NCI-H2227 (cell line): ENCODE measurements at regions not wholly inside any gene's neighbourhood (a gene's known extent, or its start where the extent isn't known, plus 50 kb on each side); places are given as distances from the start of the nearest gene placed in this dataset.

ENCODE experiments used
- DNase-seq: peaks from one replicate; lab custom pipeline; 2025; ENCODE audit not compliant: unreplicated experiment; lab: John Stamatoyannopoulos, UW

DNA sequence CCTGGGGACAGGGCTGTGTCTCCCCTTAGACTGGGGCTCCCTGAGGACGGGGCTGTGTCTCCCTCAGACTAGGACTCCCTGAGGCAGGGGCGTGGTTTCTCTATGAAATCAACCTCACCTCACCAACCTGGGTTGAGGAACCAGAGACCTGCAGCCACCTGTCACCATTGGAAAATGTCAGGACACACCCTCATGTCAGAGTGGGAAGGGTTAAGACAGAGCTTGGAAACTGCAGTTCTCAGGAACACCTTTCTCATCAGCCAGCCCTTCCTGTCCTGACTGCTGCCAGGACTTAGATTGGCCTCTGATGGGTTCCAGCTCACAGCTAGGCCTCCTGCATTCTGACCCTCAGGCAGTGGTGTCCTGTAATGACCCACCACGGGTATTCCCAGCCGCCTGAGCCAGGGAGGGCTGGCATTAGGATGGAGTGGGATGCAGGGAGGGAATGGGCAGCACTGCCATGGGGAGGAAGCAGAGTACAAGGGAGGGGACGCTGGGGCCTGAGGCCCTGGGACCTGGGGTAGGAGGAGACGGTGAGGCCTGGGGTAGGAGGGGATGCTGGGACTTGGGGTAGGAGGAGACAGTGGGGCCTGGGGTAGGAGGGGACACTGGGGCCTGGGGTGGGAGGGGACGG, 76.3 kb downstream of the MRPL14 start:
- DNase-seq: no peak

DNA sequence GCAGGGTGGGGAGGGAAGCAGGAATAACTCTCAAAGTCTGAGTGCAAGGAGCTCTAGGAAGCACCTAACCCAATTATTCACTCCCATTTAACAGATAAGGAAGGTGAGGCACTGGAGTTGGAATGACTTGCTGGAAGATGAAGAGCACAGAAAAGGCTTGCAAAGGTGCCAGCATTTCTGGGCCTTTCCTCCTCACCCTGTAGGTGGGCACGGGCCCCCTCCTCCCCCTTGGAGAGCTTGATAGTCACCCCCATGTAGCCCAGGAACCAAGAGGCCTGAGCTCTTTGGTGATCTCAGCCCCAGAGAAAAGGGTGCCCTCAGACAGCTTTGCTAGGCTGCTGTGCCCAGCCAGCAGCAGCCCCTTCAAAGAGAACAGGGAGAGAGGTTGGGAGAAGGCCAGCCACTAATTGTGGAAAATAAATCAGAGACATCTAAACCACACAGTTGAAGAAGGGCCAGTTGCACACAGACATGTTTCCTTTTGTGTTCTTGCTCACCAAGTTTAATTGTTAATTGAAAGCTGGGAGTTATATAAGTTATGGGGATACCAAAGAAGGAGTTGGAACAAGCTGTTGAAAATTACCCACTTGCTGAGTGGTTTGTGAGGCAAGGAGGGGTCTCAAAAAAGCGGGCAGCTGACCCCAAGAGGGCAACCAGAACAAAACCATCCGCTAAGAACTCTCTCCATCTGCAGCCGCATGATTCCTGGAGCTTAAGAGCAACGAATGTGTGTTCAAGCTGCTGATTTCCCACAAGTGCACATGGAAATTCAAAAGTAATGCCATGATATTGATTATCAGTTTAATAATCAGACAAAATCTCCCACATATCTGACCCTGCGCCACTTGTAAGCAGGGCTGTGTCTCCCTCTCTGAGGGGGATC, 77.0 kb downstream of the MRPL14 start:
- DNase-seq: no peak

DNA sequence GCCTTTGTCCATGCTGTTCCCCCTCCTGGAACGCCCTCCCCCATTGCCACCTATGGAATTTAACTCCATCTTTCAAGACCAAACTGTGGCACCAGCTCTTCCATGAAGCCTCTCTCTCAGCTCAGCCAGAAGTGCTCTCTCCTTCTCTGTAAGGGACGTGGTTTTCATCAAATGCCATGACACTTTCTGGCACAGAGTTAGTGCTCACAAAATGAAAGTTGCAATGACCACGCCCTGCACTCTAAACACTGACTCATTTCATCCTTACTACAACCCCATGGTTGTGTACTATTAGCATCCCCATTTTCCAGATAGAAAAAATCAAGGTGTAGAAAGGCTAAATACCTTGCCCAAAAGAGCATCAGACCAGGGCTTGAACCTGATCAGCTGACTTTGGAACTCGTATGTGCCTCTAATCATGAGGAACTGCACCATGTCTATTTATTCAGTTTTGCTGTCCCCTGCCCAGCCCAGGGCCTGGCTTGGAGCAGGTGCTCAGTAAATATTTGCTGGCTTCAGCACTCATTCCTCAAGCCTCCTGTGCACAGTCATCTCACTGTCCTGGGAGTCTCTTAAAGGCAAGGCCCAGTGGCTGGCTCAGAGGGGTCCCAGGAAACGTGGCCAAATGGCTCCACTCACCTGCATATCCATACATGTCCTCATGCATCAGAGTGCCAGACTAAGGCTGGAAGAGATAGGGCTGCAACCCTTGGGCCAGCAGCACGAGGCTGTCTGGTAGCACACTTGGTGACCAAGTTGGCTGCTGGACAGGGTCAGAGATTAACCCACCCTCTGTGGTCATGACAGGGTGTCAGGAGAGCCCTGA, 77.9 kb downstream of the MRPL14 start:
- DNase-seq: no peak

DNA sequence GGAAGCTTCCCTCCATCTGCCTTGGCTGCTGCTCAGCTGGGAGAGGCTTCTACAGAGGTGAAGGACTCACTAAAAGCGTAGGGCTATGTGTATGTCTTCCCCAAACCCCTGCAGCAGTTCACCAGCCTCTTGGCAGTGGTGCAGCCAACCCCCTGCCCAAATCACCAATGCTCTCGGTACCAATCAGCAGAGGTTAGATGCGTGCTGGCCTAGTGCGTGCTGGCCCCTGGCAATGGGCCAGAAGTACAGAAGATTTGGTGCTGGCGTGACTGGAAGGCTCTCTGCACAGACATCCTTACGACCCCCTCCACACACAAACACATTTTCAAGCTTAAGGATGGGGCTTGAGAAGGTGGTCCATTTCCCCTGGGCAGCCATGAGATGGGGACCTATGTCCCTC, 79.0 kb downstream of the MRPL14 start:
- no peak for DNase-seq

DNA sequence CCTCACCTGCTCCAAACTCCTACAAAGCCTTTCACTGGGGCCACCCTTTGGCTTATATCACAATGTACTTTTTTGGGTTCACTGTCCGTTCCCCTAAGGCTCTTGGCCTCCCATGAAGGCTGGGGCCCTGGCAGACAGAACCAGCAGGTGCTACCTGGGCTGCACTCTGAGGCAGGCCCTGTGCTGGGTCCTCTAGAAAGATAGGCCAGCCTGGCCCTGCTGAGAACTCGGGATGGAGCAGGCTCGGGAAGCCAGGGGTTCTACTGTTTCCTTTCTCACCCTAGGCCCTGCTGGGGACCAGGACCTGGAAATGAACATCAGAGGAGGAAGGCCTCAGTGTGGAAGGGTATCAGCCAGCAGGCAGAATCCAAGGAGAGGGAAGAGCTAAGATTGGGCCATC, 79.5 kb downstream of the MRPL14 start:
- DNase-seq: no peak

DNA sequence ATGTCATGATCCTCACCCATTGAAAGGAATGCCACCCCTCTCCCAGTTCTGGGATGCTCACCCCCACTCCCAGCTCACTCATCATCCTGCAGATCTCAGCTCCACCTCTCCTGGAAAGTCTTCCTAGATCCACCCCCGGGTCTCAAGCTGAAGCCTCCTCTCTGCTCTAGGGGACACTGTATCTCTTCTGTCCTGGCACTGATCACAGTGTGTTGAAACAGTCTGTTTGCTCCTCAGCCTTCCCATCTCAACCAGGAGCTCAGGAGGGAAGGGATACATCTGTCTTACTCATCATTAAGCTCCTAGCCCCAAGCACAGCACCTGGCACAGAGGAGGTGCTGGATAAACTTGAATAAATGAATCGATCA, 80.1 kb downstream of the MRPL14 start:
- DNase-seq: no peak

DNA sequence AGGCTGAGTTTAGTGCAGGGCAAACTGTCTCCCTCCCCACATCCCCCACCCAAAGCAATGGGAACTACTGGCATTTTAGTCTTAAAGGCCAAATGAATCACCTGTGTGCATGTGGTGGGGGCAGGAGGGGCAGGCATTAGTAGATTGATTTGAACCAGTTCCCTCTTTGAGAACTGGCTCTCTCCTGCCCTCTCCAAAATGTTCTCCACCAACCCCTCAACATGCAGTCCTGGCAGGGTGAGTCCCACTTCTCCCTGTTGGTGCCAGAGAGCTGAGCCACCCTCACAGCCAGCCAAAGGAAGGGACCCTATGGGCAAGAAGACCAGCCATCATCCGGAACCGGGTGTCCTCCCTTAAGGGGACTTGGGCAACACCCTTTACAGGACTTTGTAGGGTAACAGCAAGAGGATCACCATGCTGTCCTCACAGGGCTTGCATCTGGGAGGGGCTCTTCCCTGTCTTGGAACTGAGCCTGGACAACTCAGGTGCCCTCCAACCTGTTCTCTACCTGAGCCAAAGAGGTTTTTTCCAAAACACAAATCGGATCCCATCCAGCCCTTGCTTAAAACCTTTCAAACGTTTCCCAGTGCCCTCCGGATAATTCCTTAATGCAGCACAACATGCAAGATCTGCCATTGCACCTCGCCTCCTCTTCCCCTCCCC, 80.6 kb downstream of the MRPL14 start:
- DNase-seq: no peak

DNA sequence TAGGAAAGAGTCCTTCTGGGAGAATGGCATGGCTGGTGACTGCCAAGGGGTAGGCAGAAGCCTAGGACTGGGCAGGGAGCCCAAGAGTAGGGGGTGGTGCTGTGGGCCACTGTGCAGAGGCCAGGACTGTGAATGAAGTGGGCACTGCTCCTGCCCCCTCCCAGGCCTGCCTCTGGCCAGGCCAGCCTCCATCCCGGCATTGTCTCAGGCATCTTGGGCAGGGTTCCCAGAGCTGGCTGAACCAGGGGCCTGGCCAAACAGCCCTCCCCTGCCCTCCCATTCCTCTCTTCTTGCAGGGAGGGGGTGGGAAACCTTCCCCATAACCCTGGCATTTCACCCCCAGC, 81.6 kb downstream of the MRPL14 start:
- DNase-seq: no peak

DNA sequence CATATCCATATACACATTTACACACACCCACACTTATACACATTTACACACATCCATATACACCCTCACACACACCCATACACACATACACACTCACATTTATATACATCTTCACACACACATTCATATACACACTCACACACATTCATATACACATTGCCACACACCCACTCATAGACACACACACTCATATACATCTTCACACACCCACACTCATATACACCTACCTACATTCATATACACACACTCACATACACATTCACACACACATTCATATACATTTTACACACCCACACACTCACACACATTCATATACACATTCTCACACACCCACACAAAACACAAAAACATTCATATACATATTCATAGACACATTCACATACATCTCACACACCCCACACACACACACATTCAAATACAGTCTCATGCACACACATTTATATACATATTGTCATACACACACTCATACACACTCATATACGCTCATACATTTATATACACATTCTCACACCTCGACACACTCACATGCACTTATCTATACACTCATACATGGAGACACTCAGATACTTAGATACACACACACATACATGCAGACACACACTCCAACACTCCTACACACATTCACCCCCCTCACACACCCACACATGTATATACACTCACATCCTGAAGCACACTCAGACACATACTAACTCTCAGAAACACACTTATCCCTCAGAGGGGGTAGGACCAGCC, 82.1 kb downstream of the MRPL14 start:
- no peak for DNase-seq

DNA sequence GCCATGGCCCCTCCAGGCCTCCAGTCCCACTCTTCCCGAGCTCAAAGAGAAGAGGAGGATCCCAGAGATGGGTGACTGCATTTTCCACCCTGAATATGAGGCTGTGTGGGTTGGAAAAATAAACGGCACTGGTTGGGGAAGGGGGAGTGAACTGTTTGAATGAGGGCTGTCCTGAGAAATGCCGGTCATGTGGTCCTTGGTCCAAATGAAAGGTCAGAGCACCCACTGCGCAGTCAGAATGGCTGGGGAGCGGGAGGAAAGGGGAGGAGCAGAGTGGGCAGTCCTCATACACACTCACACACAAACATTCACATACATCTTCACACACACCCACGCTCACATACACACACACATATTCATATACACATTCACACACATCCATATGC, 83.1 kb downstream of the MRPL14 start:
- no peak for DNase-seq

DNA sequence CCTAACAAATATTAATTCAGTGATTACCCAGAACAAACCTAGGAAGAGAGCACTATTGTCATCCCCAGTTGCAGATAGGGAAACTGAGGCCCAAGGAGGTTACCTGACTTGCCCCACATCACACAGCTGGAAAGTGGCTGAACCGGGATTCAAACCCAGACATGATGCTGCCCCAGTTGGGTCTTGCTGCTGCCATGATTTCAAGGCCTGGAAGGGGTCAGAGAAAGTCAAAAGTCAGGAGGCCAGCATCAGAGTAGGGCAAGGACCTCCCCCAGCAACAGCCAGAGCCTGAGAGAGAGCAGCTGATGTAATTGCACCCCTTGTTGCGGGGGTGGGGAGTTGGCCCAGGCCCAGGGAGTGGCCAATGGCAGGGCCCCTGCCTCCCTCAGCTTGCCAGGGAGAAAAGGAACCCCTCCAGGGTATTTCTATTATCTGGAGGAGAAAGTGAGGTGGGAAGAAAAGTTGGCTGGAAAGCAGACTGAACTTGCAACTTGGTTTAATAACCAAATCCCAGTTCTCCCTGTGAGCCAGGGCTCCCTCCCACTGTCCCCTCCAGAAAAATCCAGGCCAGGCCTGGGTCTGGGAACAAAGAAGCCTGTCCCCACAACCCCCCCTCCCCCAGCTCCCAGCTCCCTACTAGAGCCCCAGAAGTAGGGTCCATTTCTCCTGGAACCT, 83.6 kb downstream of the MRPL14 start:
- no peak for DNase-seq

DNA sequence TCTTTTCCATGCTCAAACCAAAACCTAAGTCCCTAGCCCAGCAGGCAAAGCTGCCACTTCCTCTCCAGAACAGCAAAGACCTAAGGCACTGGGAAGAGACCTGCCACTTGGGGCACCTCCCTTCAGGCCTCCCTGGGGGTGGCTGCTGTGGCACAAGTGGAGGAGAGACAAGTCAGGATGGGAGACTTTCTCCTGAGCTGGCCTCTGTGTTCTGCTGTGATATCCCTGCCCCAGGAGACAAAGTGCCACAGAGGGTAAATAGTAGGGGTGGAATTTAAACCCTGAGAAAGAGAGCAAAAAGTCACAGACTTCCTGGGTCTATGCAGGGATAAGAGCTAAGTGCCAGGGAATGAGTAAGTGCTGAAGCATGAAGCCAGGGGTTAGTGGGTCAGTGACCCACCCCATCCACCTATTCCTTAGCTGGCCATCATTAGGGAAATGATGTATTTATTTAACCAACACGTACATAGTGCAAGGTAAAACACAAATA, 84.2 kb downstream of the MRPL14 start:
- DNase-seq: no peak

DNA sequence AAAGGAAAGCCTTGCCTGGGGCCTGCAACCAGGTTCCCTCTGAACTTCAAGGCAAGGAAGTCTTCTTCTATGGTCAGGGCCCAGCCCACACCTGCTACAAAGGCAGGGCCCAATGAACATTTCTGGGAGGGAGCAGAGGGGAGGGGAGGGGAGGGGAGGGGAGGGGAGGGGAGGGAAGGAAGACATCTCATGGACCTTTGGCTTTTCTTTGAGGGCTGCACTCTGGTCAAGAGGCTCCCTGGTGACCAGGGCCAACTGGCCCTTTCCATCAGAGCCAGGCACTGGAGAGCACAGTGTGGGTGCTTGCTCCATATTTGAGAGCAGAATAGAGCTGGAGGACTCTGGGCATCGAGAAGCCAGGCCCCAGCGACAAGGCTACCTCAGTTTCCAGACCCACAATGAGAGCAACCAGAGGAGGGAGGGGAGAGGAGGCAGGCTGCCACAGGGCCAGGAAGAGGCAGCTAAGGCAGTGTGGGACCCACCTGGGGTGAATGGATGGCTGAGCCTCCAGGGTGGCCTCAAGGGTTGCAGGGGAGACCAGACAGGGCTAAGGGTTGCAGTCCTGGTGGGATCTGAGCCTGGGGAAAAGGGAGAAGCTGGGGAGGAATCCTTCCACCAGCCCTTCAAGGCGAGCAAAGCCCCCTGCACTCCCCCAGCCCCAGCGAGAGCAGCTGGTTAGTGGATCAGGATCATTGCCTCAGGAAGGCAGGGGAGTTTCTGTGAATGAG, 84.8 kb downstream of the MRPL14 start:
- DNase-seq: no peak

DNA sequence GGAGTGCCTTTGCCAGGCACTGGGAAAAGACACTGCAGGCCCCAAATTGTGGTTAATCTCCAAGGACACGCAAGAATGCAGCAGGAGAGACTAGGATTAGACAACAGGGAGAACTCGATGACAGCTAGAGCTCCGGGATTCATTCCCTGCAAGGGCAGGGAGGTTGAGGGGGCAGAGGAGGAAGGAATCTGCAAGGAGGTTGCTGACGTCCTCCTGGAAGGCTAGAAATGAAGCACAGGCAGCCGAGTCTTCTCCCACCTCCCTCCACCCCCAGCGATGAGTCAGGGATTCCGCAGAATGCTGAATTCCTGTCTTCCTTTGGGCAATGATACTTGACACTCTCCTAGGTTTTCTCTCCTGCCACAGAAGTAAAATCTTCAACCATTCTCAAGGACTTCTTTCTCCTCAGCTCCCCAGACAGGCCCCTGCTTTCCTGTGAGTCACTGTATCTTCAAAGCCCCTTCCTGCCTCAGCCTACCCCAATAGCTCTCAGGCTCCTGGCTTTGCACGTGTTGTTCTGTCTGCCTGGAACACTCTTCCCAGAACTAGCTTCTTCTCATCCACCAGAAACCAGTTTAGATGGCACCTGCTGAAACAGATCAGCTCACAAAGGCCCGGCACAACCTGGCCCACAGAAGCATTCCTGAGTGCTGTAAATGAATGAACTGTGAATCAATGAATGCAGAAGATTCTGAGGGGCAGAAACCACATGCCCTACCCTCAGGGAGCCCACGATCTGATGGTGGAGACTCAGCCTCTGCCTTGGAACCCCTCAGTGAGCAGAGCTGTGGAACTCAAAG, 85.6 kb downstream of the MRPL14 start:
- no peak for DNase-seq

DNA sequence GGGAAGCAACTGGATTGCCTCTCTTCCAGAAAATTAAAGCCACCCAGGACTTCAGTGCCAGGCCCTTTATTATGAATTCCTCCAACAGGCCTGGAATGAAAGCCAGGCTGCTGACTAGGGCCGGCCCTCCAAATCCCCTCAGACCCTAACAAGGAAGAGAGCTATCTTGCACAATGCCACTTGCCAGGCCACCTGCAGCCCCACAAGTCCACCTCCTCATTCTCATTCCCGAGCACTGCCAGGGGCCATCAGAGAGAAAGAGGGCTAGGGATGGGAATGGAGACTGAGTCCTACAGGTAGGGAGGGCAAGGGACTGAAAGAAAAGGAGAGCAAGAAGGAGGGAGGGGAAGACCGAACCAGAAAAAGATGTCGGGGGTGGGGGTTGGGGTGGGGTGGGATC, 86.5 kb downstream of the MRPL14 start:
- DNase-seq: no peak

DNA sequence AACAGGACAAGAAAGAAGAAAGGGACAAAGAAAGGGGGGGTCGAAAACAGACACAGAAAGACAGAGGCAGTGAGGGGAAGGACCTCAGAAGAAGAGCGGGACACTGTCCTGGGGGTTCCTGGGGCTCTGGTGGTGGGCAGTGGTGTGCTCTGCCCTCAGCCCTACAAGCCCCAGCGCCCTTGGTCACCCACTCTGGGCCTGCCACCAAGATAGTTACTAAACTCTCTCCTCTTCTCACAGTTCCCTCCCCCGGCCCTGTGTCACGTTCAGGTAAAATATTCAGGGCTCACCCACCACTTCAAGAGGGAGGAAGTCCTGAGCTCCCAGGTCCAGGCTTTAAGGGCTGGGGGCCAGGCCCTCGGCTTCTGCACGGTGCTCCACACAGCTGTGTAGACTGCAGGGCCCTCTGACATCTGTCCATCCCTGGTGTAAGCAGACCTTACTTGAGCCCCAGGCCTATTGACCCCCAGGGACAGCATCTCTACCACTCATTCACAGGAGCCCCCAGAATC, 87.4 kb downstream of the MRPL14 start:
- no peak for DNase-seq

DNA sequence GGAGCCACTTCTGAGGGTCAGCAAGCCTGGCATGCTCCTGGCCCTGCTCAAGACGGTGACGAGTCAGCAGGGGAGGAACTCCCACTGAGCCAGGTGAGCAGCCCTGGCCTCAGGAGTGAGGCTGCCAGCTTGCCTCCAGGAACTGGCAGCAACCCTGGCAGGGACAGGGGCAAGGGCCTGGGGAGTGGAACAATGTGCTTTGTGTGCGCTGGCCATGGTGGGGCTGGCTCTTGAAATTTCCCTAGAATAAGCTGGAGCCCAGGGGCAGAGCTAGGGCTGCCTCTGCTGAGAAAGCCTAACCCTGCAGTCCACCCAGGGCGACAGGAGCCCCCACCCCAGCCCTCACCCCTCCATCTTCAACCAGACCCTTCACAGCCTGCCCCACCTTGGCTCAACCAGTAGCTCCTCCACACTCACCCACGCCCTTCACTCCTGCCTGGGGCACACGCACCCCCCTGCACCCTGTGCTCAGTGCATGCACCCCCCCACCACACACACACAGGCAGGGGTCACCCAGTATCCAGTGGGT, 88.0 kb downstream of the MRPL14 start:
- DNase-seq: no peak

DNA sequence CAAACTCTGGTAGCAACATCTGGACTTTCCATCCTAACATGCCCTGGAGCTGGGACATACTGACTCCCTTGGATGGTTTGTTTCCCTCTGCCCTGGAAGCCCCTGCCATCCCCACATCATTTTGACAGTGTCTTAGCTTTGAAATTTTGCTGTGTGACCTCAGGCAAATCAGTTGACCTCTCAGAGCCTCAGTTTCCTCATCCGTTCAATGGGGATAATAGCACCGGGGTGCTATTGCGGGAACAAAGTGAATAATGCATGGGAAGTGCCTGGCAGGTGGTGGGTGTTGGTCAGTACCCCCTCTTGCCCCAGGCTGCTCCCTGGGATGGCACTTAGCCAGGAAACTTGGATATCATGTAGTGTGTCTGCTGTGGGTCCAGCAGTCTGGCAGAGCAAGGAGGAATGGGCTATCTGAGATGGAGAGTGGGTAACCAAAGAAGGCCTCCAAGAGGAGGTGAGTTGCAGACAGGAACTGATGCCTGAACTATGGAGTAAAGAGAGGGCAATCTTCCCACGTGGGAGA, 88.6 kb downstream of the MRPL14 start:
- DNase-seq: no peak
